ENCODE measurements at regions not wholly inside any gene's neighbourhood (a gene's known extent, or its start where the extent isn't known, plus 50 kb on each side); places are given as distances from the start of the nearest gene placed in this dataset.

GRCh38 chr9:135174981-135175380, 87.5 kb downstream of the OLFM1 start:
- TF ChIP-seq EZH2 (IDR thresholded peaks at IDR 0.05; ENCODE audit: low read length, missing control alignments) (no peak), CTCF (conservative IDR thresholded peaks at IDR 0.05 in 1 of 2, IDR thresholded peaks at IDR 0.05 in 1 of 2; ENCODE audit: low read depth in 1 of 2, low read length in 2 of 2) (no peak)
